Peyer's patch (tissue), 4 donors: ENCODE measurements at regions not wholly inside any gene's neighbourhood (a gene's known extent, or its start where the extent isn't known, plus 50 kb on each side); places are given as distances from the start of the nearest gene placed in this dataset.
"Not testable (repeated sequence)": the region's sequence is repeated elsewhere in the genome, so short reads cannot be mapped to it uniquely, and the experiment has no call there.

ENCODE experiments used
- DNase-seq, 3 donors: peaks; one replicate each; pipeline ENCODE4 v3.0.0-alpha.2; 2017 to 2019
- H3K27ac ChIP-seq, 4 donors: fragments of 200-600 bp; sonication (generic); one replicate each; pipeline ENCODE4 v1.5.1; 2016 to 2019
- H3K27me3 ChIP-seq, 2 donors: fragments of 200-600 bp; sonication (generic); one replicate each; pipeline ENCODE4 v1.5.1; 2019
- H3K36me3 ChIP-seq, 3 donors: fragments of 200-600 bp; sonication (generic); one replicate each; pipeline ENCODE4 v1.5.1; 2016 to 2019
- H3K4me1 ChIP-seq, 4 donors: fragments of 200-600 bp; sonication (generic); one replicate each; pipeline ENCODE4 v1.5.1; 2016 to 2019
- H3K4me3 ChIP-seq, 4 donors: fragments of 200-600 bp; sonication (generic); 1 replicate in 3 of 4; 2 replicates in 1 of 4; pipeline ENCODE4 v1.5.1; 2016 to 2019; ENCODE audit warnings: mild to moderate bottlenecking in 1 of 4
- H3K9me3 ChIP-seq, 4 donors: fragments of 200-600 bp; sonication (generic); one replicate each; pipeline ENCODE4 v1.5.1; 2016 to 2019; ENCODE audit warnings: mild to moderate bottlenecking in 1 of 4
- CTCF ChIP-seq, 6 experiments: fragments of 450-650 bp in 4 of 6; fragments of 200-600 bp in 2 of 6; sonication (generic) in 1 of 6; IDR thresholded peaks; one replicate each; pipeline ENCODE4 v1.5.1; 2017 to 2019; ENCODE audit warnings: antibody characterized with exemption in 6 of 6, mild to moderate bottlenecking in 3 of 6, moderate library complexity in 1 of 6
- POLR2A ChIP-seq, 2 donors: fragments of 450-650 bp; IDR thresholded peaks; one replicate each; pipeline ENCODE4 v1.5.1; 2017; ENCODE audit warnings: antibody characterized with exemption in 2 of 2, mild to moderate bottlenecking in 2 of 2, moderate library complexity in 2 of 2

- no peaks in the 10 kb centered on the region for H3K4me1 ChIP-seq
These were observed 365.7 kb upstream of the KLF6 start for GRCh38 chr10:4150676-4151075.

GRCh38 chr10:4149460-4149859 is 364.5 kb upstream of the KLF6 start:
- H3K4me1 ChIP-seq, H3K36me3 ChIP-seq, H3K9me3 ChIP-seq, H3K27me3 ChIP-seq, H3K4me3 ChIP-seq, DNase-seq, H3K27ac ChIP-seq: not testable (repeated sequence)

More at GRCh38 chr10:4150676-4151075, 365.7 kb upstream of the KLF6 start:
- DNase-seq: no peak
- Histone ChIP-seq H3K27me3 (no peaks in the 10 kb centered on the region), H3K4me3 (no peak overlapping the region), H3K9me3 (no peaks in the 10 kb centered on the region), H3K27ac (no peak overlapping the region), H3K36me3 (no peaks in the 10 kb centered on the region)
- TF ChIP-seq CTCF (IDR thresholded peaks at IDR 0.05) (no peak), POLR2A (IDR thresholded peaks at IDR 0.05) (no peak)

GRCh38 chr10:4147245-4147644 is 362.2 kb upstream of the KLF6 start:
- Histone ChIP-seq H3K4me3 (no peak overlapping the region), H3K27ac (no peak overlapping the region), H3K9me3 (no peaks in the 10 kb centered on the region), H3K36me3 (no peaks in the 10 kb centered on the region), H3K4me1 (no peaks in the 10 kb centered on the region), H3K27me3 (no peaks in the 10 kb centered on the region)
- TF ChIP-seq POLR2A (IDR thresholded peaks at IDR 0.05) (no peak), CTCF (IDR thresholded peaks at IDR 0.05) (no peak)
- no peak for DNase-seq

DNA sequence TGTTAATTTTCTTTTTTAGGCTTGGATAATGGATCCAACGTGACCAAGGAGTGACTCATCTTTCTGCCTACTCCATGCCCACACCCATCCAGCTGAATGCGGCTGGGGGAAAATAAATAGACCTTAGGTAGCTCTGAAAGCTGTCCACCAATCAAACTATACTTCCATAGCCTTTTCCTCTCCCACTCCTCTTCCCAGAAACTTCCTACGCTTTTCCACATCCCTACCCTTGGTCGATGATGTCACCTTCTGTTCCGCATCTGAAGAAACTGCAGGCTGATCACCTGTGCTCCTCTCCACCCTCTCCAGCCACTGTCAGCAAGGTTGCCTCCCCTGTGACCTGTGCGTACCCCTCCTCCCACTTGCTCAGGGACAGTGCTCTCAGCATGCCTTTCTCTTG is 359.8 kb upstream of the KLF6 start:
- Histone ChIP-seq H3K4me1 (no peaks in the 10 kb centered on the region), H3K9me3 (peaks cover 0 to 4% (median 0%) of the 10 kb centered on the region in 4 donors), H3K4me3 (no peak overlapping the region), H3K27me3 (no peaks in the 10 kb centered on the region), H3K27ac (no peak overlapping the region), H3K36me3 (no peaks in the 10 kb centered on the region)
- DNase-seq: no peak
- TF ChIP-seq POLR2A (IDR thresholded peaks at IDR 0.05): no peak
- no peak for TF ChIP-seq CTCF (IDR thresholded peaks at IDR 0.05)

DNA sequence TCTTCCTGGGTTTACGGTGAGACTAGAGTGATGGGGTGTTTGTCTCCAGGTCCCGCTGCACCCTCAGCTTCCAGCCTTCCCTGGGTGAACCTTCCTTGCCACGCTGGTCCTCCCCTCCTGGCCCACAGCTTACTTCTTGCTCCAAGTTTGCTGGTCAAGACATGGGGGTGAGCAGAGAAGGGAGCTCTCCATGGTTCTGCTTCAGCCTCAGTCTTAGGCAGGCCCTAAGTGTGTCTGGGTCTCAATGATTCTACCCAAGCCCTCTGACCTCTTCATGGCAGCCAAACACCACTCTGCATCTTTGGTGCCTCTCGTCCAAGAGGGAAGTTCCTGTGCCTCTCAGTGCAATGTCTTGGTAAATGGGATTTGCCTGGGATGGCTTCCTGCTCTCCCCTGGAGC is 356.5 kb upstream of the KLF6 start:
- peaks cover 0 to 4% (median 0%) of the 10 kb centered on the region in 4 donors for H3K9me3 ChIP-seq
- no peaks in the 10 kb centered on the region for H3K36me3 ChIP-seq
- H3K27me3 ChIP-seq: no peaks in the 10 kb centered on the region
- DNase-seq: no peak
- TF ChIP-seq CTCF (IDR thresholded peaks at IDR 0.05) (no peak), POLR2A (IDR thresholded peaks at IDR 0.05) (no peak)
- H3K27ac ChIP-seq: no peak overlapping the region
- H3K4me3 ChIP-seq: no peak overlapping the region
- H3K4me1 ChIP-seq: no peaks in the 10 kb centered on the region

GRCh38 chr10:4138146-4138721 is 353.2 kb upstream of the KLF6 start:
- Histone ChIP-seq H3K27me3 (no peaks in the 10 kb centered on the region), H3K27ac (no peak overlapping the region), H3K4me1 (no peaks in the 10 kb centered on the region), H3K36me3 (no peaks in the 10 kb centered on the region), H3K4me3 (no peak overlapping the region), H3K9me3 (peaks cover 0 to 4% (median 0%) of the 10 kb centered on the region in 4 donors)
- DNase-seq: no peak
- no peak for TF ChIP-seq POLR2A (IDR thresholded peaks at IDR 0.05)
- TF ChIP-seq CTCF (IDR thresholded peaks at IDR 0.05): no peak
